GM21360 (cell line): ENCODE measurements at regions not wholly inside any gene's neighbourhood (a gene's known extent, or its start where the extent isn't known, plus 50 kb on each side); places are given as distances from the start of the nearest gene placed in this dataset.
"Not testable (repeated sequence)": the region's sequence is repeated elsewhere in the genome, so short reads cannot be mapped to it uniquely, and the experiment has no call there.

Source experiments
- ATAC-seq: cut with Tn5 transposase; IDR thresholded peaks from one replicate; pipeline ENCODE4 v1.9.1; 2021; ENCODE audit warnings: mild to moderate bottlenecking, moderate library complexity; ENCODE audit not compliant: unreplicated experiment

DNA sequence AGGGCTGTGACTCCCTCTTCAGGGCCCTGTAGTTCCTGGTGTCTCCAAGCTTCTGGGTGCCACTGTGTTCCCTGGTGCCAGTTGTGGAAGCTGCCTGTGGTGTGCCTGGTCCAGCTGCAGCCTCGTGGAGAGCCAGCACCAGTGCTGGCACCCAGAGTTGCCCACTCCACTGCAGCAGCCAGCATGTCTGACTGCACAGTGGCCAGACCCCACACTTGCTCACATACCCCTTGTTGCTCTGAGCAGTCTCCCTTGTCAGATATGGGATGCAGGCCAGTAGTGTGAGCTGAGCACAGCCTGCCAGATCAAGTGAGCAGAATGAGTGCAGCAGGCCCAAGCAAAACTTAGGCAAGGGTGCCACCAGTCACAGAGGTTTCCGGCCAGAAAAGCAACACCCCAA lies 108.6 kb downstream of the ZMAT1 start:
- no peak for ATAC-seq

DNA sequence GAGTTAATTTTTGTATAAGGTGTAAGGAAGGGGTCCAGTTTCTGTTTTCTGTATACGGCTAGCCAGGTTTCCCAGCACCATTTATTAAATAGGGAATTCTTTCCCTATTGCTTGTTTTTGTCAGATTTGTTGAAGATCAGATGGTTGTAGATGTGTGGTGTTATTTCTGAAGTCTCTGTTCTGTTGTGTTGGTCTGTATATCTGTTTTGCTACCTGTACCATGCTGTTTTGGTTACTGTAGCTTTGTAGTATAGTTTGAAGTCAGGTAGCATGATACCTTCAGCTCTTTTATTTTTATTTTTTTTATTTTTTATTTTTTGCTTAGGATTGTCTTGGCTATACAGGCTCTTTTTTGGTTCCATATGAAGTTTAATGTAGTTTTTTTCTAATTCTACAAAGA lies 114.1 kb downstream of the ZMAT1 start:
- ATAC-seq: not testable (repeated sequence)

DNA sequence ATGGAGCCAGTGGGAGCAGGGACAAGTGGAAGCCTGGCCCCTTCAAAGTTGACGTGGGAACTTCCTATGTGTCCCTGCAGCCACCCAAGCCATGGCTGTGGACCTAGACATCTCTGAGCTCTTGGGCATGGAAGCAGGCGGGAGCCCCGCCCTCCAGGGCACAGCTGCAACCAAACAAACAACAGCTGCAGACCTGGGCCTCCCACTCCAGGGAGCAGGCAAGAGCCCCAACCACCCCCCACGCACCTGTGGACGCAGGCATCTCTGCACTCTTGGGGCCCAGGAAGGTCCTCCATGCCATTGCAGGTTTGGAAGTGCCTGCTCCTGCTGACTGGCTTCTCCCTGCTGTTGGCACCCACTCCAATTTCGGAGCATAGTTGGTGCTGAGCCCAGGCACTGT lies 118.6 kb downstream of the ZMAT1 start:
- ATAC-seq: no peak

DNA sequence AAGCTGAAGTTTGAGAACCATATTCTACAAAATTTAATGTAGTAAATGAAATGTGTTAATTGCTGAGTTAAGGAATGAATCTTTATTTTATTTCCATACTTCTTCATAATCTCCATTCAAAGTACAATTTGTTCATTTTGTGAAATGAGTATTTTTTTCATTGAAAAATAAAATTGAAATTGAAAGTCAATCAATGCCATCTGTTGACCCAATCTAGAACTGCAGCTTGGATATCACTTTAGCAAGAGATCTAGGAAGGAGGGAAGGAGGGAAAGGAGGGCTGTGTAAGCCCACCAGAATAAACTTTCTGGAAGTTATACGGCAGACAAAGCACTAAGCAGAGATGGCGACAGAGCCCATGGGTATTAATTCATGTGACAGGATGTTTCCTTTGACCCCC lies 128.4 kb downstream of the ZMAT1 start:
- no peak for ATAC-seq

DNA sequence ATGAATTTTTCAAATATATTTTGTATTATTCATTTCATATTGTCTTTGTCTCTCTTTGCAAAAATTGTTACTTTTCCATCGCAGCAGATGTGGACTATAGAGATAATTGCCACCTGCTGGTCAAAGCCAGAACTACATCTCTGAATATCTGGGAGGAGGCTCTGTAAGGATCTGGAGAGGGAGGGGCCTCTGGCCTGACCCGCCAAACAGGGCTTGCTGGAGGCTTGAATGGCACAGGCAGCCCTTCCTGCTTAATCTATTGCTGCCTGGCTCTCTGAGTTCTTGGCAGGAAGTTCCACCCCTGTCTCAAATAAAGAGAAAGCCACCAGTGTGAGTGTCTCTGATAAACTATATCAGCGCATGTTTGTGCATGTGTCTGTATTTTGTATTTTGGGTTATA lies 132.4 kb downstream of the ZMAT1 start:
- ATAC-seq: peak; percentile 99

DNA sequence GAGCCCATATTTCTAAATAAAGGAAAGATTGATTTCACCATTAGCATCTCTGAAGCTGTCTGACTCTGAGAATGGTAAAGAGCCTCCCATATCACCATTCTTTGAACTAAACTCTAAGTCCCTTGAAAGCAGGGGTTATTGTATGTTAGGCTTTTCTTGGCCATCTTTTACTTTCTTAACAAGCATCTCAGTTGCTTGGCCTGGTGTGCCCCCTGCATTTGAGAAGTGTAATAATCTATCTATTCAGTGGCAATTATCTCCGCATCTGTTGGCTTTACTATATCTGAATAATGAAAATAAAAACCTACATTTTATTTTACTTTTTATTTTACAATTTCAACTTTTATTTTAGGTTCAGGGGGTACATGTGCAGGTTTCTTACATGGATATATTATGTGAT lies 128.3 kb upstream of the ARMCX2 start:
- ATAC-seq: no peak

DNA sequence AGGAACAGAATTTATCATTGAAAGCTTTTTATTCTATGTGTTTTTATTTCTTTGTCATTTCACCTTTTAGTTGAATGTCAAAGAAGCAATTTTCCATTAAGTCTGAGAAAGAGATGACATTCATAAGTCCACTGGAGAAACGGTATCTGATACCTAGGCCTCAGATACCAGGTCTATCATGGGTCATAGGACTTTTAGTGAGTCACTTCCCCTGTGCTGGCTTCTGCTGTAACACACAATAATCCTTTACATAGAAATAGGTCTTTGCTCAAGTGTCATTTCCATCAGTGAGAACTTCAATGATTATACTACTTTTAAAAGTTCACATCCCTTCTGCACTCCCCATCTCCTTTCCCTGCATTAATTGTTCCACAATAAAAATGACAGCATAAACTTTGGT lies 125.5 kb upstream of the ARMCX2 start:
- ATAC-seq: no peak

DNA sequence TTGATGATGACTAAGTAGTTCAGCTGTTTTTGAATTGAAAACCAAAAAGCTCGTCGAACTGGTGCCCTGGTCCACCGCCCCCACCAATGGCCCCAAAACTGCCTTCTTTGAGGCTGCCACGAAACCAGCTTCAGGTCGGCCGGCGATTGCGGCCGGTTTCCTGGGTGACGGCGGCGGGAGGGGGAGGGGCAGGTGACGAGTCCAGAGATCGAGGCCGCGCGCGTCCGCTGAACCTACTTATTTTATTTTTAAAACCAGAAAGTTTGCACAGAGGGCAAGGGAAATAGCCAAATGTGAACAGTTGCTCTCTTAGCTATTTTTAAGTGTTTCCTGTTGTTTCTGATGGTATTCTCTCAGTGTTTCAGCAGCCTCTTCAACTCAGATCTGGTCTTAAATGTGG lies 120.8 kb upstream of the ARMCX2 start:
- not testable (repeated sequence) for ATAC-seq

DNA sequence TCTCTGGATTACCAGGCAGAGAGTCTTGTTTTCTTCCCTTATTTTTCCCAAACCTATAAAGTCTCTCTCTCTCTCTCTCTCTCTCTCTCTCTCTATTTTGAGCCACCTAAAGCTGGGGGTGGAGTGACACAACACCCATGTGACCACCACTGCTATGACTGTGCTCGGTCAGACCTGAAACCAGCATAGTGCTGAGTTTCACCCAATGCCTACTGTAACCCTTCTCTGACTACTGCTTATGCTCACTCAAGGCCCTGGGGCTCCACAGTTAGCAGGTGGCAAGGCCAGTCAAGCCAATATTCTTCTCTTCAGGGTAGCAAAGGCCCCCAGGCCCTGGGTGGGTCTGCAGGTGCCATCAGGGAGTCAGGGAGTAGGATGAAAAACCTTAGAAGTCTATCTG lies 114.7 kb upstream of the ARMCX2 start:
- peak; percentile 100 for ATAC-seq

DNA sequence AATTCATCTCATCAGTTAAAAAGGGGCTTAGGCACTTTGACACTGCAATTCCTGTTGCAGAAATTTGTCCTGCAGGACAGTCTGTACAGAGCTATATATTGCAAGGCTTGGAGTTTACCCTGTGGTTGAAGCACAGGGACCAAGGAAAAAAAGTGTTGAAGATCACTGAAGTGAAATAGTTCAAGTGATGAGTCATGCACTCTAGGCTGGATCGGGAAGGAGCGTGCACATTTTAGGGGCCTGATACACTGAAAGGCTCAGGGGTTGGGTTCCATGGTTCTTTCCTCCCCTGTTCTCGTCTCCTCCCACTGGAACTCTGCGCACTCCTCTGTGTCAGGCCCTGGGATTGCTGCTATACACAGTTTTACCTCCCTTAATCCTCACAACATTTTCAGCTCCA lies 104.9 kb upstream of the ARMCX2 start:
- no peak for ATAC-seq

DNA sequence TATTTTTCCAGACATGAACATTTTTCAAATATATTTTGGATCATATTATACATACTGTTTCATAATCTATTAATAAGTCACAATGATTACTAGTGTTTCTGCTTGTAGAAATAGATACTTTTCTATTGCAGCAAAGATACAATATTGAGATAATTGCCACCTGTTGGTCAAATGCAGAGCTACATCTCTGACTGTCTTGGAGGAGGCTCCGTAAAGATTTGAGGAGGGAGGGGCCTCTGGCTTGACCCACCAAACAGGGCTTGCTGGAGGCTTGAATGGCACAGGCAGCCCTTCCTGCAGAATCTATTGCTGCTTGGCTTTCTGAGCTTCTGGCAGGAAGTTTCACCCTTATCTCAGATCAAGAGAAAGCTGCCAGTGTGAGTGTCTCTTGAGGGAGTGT lies 99.3 kb upstream of the ARMCX2 start:
- ATAC-seq: peak; percentile 88

DNA sequence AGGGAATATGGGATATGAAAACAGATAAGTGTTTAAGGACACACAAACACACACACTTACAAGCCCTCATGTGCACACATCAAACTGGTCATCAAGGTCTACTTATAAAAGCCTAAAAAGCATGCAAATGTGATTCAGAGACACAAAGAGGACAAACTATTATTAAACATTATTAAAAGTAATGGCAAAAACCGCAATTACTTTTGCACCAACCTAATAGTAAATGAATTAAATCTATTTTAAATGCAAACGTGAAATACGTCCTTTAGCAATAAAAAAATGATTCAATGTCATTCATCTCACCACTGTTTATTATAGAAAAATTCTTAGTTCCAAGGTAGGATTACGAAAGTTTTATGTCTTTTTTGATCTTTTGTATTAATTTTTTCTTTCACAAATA lies 91.1 kb upstream of the ARMCX2 start:
- ATAC-seq: no peak

DNA sequence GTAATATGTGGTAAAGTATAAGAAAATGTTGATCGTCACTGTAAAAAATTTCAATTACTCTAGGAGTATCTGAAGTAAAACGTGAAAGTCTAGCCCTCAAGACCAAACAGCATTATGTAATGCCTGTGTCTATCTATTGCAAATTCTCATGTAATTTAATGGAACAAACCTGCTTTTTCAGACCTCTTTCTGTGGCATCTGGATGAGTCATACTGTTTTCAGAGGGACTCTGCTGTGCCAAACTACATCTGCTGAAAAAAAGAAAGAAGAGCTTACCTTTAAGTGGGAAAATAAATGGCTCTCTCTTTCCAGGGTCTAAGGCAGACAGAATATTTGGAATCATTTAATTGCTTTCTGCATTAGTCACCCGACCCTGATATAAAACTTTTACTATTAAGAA lies 89.8 kb upstream of the ARMCX2 start:
- ATAC-seq: no peak

DNA sequence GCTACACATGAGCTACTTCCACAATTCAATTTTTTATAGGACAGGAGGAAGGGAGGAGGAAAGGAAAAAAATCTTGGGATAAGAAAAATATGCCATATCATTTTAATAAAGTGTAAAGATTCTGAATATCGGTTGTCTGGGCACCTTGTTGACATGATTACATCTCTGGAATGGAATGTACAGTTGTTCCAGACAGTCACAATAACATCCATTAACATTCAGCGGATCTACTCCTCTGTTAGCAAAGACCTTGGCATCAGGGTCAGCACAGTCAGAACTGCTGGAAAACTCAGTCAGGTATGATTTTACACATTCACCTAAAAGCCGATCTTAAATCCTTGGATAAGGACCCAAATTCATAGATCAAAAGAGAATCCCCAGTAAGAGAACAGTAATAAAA lies 85.4 kb upstream of the ARMCX2 start:
- no peak for ATAC-seq

DNA sequence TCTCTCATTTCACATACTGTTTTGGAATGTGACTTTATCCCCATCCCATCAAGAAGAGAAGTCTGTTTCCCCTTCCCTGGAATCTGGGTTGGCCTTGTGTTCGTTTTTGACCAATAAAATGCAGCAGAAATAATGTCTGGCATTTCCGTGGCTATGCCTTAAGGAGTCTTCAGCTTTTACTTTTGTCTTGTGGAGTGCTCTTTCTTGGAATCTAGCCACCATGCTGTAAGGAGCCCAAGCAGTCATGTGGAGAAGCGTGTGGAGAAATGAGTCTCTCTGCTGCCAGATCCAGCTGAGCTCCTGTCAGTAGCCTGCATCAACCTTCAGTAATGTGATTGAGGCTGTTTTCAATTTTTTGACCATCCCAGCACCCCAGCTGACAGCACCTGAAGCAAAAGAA lies 84.4 kb upstream of the ARMCX2 start:
- ATAC-seq: no peak

DNA sequence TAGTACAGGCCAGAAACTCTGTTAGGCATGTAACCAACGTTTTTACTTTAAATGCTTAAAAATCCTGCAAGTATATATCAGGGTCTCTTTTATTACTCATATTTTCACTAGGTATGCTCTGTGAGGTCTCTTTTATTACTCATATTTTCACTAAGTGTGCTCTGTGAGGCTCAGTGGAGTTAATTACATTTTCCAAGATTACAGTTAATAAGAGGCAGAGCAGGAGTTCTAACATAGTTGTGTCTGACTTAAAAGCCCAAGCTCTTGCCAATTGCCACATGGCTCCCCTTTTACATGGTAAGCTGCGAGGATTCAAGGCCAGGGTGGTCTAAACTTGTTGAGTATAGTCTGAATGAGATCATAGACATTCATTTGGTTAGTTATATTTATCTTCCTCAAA lies 81.0 kb upstream of the ARMCX2 start:
- no peak for ATAC-seq

DNA sequence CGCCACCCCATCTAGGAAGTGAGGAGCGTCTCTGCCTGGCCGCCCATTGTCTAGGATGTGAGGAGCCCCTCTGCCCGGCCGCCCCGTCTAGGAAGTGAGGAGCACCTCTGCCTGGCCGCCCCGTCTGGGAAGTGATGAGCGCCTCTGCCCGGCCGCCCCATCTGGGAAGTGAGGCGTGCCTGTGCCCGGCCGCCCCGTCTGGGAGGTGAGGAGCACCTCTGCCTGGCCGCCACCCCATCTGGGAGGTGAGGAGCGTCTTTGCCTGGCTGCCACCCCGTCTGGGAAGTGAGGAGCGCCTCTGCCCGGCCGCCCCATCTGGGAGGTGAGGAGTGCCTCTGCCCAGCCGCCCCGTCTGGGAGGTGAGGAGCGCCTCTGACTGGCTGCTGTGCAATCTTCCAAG lies 79.2 kb upstream of the ARMCX2 start:
- not testable (repeated sequence) for ATAC-seq

DNA sequence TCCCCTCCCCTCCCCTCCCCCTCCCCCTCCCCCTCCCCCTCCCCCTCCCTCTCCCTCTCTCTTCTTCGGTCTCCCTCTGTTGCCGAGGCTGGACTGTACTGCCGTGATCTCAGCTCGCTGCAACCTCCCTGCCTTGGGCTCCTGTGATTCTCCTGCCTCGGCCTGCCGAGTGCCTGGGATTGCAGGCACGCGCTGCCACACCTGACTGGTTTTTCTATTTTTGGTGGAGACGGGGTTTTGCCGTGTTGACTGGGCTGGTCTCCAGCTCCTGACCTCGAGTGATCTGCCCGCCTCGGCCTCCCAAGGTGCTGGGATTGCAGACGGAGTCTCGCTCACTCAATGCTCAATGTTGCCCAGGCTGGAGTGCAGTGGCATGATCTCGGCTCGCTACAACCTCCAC lies 78.8 kb upstream of the ARMCX2 start:
- not testable (repeated sequence) for ATAC-seq

DNA sequence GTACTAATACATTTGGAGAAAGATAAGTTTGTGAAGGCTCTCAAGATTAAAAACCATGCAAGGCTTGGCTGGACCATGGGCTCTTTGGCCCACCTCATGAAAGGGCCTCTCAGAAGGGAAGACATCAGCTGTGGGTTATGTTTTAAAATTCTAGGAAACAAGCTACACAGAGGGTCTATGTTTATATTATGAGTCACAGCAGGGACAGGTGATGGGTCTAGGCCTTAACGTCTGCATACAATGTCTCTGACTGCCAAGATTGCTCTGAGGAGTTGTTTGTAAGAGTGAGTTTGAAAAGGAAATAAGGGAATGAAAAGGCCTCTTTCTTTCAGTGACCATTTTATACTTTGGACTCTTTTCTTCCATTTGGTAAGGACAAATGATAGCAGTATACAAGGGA lies 77.0 kb upstream of the ARMCX2 start:
- no peak for ATAC-seq

DNA sequence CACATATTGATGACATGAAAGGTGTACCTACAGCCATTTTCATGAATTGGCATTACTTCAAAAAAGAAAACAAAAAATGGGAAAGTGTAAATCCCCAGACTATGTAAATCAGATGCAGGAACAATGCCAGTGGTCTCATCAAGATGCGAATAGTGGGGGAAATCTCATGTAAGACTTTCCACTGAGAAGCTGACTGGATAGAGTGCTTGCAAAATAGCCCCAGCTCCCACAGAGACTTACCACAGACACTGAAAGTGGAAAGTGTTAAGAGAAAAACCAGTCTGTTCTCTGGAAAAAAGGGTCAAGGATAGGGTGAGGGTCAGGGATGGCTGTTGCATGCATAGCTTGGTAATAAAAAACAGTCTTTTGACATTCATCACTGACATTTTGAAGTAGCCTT lies 73.2 kb upstream of the ARMCX2 start:
- no peak for ATAC-seq

DNA sequence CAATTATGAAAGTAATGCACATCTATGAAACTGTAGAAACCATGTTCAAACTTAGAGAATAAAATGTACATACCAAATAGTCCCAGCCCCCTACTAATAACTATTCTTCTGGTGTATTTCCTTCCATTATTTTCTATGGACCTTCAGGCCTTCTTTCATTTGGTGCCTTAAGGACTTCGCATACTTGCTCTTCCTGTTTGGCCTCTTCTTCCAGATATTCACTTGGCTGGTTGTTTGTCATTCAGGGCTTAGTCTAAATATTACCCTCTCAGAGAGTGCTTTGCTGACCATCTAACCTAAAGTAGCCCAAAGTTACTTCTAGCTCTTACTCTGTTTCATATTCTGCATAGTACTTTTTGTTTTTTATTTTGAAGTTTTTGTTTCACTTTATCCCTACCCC lies 70.3 kb upstream of the ARMCX2 start:
- no peak for ATAC-seq
